ENCODE measurements at regions not wholly inside any gene's neighbourhood (a gene's known extent, or its start where the extent isn't known, plus 50 kb on each side); places are given as distances from the start of the nearest gene placed in this dataset.
A peak's percentile ranks its signal among the peaks of the same experiment; 100 is the strongest.
"Not testable (repeated sequence)": the region's sequence is repeated elsewhere in the genome, so short reads cannot be mapped to it uniquely, and the experiment has no call there.

DNA sequence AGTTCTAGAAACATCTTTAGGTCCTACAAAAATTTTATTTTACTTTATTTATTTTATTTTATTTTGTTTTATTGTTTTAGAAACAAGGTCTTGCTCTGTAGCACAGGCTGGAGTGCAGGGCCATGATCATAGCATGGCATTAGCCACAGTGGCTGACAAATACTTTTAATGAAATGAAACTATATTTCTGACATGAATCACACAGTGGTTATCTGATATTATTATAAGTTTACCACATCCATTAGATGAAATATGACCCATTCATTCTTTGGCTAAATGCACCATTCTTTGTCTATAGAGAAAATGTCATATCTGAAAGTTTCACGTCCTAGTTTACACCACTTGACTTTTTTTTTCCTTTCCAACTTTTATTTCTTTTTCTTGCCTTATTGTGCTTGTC, 613.4 kb upstream of the ADAMTS5 start:
- no peak for DNase-seq

DNA sequence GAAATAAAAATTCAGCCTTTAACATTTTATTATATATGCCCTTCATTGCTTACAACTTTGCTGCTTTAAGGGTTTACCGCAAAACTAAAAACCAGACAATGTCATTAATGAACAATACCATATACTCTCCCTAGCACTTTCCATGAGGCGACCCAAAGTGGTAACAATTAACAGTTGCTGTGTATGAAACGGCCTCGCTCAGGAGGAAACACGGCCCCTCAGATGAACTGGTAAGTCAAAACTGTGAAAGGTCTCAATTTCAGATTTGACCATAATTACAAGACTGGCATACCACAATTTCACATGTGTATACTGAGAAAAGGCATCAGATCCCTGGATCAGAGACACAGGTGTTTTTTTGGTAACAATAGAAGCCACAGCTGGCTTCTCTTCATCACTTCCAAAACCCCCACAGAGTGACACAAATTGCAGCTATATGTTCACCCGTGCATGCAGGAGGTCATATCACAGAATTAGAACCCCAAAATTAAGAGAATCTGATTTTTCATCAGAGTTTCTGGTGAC, 611.9 kb upstream of the ADAMTS5 start:
- no peak for DNase-seq

DNA sequence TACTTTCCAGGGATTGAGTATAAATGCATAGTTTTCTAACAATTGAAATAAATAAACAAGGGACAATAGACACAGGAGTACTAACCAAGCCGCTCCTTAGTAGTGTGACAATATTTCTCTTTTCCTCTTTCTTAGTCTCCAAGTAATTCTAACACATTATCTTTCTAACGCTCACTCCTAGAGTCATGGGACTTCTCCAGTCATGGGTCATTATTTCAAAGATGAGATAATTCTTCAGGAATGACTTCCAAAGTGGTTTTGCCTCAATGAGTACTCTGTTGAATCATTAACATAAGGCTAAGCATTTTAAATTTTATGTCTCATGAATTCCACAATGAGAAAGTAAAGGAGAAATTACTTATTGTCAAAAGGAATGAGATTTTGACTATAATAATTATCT, 605.8 kb upstream of the ADAMTS5 start:
- DNase-seq, result no peak

DNA sequence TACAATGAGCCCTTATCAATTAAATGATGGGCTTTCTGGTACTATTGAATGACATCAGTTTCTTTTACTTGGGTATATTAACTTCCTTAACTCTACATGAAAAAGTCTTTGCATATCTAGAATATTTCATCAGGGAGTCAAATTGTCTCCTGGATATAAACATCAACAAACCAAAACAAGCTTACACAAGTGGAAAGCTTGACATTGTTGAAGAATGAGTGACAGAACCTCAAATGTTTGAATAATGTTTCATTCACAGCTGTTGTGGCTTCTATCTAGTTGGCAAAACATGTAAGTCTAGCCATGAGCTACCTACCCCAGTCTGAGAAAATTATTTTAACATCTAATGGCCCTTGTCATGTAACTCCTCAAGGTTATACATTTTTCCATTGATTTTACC, 604.8 kb upstream of the ADAMTS5 start:
- no peak for DNase-seq

DNA sequence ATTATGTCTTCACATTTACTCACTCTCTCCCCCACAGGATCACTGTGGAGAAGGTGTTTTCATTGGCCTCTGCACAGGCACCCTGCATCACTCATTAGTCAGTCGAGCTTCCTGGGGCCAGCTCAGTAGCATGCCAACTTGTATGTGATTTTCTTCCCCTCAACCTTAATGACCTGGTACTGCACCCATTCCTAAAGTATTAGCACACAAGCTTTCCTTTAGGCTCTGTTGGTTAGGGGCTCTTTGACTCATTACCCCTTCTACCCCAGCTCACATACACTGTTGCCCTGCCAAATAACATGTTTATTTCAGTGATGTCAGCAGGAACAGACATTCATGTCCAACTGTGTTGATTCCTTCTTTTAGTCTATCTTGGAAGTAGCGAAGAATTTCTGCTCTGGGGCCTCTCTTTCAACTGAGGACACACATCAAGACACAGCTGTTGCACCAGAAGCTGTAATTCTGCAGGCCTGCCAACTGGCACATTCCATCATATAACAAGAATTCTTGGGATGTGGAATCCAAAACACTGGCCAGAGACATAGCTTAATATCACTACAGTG, 603.5 kb upstream of the ADAMTS5 start:
- DNase-seq, result no peak

DNA sequence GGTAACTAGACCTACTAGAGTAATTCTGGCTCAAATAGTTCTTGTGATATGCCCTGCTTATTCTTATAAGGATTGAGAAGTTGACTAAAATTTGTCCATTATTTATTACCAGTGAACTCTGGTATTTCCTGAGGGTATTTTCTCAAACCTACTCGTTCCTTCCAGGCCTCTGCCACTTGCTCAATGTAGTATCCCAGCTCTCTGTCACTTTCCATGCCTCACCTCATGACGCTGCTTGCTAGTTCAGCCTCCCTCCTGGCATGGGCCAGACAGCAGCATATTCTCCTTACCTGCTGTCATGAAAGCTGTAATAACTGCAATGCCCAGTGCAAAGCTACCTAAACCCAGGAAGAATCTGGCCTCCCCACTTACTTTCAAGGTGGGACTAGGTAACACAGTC, 602.9 kb upstream of the ADAMTS5 start:
- no peak for DNase-seq

DNA sequence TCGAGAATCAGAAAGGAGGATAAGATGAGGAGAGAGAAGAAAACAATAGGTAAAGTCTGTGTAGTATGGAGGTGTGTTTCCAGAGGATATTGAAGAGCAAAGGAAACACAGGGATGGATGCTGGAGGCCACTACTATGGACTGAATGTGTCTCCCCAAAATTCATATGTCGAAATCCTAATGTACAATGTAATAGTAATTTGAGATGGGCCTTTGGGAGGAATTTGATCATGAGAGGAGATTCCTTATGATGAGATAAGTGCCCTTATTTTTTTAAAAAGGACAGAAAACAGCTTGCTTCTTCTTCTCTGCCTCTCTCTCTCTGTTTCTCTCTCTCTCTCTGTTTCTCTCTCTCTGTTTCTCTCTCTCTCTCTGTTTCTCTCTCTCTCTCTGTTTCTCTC, 602.2 kb upstream of the ADAMTS5 start:
- DNase-seq, result no peak

DNA sequence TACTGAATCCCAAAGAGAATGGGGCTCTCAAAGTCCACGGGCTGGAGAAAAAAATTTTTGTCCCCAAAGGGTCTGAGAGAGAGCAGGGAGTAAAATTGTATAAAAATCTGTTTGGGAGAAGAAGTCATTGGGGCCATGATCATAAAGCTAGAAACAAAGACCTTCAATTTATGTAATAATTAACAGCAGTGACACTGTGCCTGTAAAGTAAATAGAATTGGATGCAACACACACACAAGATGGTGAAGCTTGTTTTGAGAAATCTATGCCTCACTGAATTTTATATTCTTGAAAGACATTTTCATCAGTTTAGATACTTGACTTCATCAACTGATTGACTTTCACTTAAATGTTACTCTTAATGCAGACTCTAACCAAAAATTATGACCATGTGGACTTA, 600.5 kb upstream of the ADAMTS5 start:
- DNase-seq, result no peak

DNA sequence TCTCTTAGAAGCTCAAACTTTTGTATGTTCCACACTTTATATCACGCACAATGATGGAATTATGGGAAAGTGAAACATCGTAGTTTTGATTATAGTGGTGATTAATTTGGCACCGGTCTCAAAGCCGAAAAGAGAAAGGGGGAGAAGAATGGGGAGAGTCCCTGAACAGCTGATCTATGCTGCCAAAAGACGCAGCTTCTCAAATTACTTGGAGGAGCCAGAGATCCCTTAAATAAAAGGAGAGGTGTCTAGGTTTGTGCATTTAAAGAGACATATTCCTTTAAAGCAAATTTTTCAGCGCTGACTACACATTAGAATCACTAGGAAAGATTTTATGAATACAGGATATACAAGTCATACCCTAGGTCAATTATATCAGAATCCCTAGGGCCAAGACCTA, 599.6 kb upstream of the ADAMTS5 start:
- no peak for DNase-seq

DNA sequence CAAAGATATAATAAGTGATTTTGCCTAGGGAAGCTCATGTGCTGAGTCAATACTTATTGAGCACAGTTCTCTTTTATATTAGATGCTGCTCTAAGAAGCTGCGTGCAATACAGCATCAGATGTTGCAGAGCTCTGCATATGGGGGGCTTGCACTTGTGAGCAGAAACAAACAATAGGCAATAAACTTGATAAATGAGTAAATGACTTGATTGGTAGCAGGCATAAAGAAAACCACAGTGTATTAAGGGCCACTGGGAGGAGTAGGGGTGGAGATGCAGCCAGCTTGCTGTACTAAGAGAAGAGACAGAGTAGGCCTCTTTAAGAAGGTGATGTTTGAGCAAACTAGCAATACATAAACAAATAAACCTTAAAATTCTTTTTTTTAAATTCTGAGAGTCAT, 598.5 kb upstream of the ADAMTS5 start:
- DNase-seq, result no peak

DNA sequence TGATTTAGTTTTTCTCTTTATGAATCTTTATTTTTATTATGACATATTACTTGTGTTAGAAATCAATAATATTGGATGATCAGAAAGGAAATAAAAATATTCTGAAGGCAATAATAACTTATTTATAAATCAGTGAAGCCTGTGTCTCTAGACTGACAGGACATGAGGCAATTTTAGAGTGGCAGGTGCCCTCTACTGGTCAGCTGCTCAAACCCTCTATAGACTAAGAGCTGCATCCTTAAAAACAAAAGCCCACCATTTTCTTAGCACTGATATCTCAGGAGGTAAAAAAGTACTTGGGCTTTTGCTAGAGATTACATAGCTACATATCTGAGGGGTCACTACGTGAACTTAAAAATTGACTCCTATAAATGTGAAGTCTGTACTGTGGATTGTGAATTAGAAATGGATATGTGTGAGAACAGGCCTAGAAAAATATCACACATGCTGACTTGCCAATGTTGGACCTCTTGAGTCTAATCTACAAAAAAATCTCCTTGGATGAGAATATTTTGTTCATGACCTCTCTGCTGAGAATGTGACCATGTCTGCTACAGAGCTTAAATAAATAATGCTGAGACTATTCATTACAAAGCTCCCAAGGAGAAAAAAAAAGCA, 597.9 kb upstream of the ADAMTS5 start:
- DNase-seq, result peak in 1 of 2 experiments; percentile 11

DNA sequence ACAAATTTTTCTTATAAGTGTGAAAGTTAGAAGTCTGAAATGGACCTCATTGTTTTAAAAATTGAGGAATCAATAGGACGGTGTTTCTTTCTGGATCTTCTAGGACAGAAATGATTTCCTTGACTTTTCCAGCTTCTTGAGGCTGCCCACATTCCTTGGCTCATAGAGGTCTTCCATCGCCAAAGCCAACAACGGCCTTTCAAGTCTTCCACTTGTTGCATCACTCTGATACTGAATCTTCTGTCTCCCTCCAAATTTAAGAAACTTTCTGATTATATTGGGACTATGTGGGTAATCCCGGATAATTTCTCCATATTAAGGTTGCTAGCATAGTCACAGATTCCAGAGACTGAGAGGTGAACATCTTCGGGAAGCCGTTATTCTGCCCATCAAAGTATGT, 595.4 kb upstream of the ADAMTS5 start:
- DNase-seq, result no peak

DNA sequence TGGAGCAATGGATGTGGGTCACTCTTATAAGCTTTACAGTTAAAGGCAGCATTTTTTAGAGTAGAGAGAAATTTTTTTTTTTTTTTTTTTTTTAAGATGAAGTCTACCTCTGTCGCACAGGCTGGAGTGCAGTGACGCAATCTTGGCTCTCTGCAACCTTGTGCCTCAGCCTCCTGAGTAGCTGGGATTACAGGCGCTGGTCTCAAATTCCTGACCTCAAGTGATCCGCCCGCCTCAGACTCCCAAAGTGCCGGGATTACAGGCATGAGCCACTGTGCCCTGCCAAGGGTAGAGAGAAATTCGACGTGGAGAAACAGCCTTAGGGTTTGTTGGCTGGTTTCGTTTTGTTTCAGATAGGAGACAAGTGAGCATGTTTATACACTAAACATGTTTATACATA, 594.2 kb upstream of the ADAMTS5 start:
- DNase-seq, result no peak

DNA sequence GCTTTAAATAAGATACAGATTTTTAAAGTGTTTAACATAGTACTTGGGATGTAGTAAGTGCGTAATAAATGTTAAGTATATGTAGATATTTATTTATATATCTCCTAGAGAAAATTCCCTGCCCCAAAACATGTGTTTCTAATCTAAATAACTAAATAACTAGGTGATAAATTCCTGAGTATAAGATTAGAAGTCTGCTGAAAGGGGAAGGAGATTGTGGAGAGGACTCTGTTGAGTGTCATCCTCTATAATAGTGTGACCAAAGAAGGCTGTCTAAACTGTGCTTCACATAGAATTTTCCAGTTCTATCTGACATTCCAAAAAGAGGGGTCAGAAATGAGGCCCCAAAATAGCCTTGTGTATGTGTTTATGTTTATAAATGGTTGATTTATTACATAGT, 590.5 kb upstream of the ADAMTS5 start:
- no peak for DNase-seq

DNA sequence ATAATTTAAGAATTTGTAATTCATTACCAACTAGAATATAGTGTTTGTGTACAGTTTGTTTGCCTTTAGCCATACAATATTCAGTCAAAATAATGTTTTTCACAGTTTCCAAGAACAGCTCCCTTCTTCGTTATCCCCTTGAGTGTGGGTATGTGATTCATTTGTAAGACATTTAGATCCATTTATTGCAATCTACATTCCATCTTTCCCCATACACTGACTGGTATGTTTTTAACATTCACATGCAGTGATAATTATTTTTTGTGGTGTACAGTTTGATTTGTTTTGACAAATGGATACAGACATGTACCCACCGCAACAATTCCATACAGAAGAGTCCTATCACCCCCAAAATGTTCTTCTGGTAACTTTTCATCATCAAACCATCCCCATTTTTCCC, 589.1 kb upstream of the ADAMTS5 start:
- DNase-seq, result no peak

DNA sequence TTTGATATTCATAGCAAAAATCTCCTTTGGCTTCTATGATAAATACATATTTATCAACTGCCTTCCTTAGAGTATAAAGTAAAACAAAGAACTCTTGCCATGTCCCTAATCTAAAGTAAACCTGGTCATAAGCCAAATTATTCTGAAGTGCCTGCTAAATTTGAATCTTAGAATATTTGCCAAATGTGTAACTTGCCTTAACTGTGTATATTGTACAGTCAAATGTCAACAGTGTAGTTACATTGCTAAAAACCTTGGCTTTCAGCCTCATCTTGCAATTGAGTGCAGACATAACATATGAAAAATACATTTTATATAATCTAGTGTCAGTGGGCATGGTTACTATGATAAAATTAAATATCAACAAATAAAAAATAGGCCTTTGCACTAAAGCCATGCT, 583.4 kb upstream of the ADAMTS5 start:
- no peak for DNase-seq

DNA sequence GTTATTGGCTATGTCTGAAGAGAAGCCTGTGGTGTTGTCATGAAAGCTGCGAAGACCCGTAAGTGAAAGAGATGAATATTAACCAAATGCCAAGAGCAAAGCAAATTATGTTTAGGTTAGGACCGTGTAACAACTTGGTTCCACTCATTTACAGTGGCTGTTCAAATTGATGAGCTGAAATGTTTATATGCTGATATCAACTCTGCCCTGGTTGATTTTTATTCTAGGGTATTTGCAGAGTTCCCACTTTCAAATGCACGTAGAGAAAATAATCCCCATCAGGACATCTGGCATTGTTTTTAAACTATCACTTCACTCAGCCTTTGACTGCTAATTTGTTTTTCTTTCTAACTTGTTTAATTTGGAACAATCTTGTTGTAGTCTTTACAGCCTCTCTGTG, 581.6 kb upstream of the ADAMTS5 start:
- DNase-seq, result no peak

DNA sequence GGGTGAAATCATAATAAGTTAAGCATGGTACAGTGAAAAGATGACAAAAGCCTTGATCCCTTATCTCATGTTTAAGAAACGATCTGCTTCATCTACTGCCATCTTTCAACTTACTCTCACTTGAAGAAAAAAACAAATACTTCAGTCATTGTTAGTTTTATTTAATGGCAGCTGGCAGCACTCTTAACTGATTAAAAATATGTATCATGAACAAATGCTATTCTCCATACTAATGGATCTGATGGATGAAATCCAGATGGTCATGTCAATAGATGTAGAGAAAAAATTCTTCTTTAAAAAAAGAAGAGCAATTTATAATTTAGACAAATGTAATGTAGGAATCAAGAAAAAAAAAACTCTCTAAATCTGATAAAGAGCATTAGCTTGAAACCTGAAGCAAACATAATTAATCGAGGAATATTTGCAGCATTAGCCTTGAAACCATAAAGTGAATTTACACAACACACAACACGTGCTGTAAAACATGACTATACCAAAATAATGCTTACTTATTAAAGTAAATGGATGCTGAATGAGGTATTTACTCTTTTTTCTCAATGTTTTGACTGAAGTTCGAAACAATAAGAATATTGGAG, 579.0 kb upstream of the ADAMTS5 start:
- no peak for DNase-seq

DNA sequence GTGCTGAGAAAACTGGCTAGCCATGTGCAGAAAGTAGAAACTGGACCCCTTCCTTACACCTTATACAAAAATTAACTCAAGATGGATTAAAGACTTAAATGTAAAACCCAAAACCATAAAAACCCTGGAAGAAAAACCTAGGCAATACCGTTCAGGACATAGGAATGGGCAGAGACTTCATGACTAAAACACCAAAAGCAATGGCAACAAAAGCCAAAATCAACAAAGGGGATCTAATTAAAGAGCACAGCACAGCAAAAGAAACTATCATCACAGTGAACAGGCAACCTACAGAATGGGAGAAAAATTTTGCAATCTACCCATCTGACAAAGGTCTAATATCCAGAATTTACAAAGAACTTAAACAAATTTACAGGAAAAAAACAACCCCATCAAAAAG, 575.2 kb upstream of the ADAMTS5 start:
- DNase-seq, result not testable (repeated sequence)

DNA sequence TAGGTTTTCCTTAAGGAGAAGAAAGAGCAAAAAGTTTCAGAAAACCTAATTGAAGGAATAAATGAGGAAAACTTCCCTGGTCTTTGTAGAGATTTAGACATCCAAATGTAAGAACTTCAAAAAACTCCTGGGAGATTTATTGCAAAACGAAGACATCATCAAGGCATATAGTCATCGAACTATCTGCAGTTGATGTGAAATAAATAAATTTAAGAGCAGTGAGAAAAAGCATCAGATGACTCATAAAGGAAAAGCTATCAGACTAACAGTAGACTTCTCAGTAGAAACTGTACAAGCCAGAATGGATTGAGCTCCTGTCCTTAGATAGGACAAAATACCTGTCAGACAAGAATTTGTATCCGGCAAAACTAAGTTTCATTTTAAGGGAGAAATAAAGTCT, 569.4 kb upstream of the ADAMTS5 start:
- no peak for DNase-seq

DNA sequence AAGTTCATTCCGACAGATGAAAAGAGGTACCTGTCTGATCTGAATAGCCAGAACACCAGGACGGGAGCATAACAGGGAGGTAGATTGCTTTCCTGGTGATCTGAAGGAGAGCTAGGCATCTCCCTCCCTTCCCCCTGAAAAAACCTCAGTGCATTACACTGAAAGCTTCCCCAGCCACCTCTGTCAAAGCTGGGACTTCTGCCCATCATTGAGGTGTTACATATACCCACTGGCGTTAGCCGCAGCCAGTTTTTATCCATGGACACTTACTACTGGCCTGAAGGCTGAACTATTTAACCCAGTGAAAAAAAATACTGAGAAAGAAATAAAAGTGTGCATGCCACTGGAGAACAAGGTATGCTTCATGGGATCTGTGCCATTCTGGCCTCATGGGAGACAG, 568.3 kb upstream of the ADAMTS5 start:
- DNase-seq, result no peak

DNA sequence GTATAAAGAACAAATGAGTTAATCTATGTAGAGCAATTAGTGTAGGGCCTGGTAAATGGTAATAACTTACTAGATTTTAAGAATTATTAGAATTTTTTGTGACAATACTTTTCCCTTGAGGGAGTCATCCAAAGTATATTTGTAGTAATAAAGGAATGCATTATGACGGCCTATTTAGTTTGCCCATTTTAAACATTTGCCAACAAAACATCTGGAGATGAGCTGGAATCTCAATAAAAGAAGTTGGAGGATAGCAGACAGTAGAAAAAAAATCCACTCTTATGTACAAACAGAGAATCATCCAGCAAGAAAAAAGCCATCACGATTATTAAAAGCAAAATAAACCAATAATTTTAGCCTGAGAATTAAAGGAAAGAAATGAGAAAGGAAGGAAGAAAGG, 567.3 kb upstream of the ADAMTS5 start:
- DNase-seq, result no peak

DNA sequence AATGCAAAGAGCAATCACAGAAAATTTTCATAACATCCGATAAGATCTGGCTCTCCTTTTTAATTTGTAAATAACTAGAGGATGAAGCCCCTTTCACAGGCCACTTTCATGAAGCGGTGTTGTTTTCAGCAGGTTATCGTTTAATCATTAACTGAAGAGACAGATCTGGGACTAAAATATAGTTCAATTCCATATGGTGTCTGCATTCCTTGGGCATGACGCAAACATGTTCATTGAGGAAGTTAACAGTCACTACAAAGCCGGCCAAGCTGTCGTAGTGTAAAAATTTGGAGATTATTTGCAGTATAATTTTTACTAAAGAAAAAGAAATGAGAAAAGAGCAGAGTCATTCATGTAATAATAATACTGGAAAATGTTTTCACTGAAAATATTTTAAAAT, 565.2 kb upstream of the ADAMTS5 start:
- no peak for DNase-seq

DNA sequence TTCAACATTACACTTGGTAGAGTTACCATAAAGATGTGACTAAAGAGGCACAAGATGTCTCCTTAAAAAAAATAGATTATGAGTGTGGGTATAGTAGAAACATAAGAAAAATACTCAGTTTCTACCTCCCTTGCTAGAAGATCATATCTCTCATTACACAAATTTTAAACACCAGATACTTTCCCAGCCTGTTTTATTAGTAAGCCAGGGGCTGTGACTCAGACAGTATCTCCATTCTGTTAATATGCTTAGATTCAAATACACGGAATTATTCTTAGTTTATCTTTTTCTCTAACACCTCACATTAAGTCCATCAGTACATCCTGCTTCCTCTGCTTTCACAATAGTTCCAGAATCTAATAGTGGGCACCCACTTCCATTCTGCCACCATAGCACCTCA, 561.8 kb upstream of the ADAMTS5 start:
- no peak for DNase-seq

DNA sequence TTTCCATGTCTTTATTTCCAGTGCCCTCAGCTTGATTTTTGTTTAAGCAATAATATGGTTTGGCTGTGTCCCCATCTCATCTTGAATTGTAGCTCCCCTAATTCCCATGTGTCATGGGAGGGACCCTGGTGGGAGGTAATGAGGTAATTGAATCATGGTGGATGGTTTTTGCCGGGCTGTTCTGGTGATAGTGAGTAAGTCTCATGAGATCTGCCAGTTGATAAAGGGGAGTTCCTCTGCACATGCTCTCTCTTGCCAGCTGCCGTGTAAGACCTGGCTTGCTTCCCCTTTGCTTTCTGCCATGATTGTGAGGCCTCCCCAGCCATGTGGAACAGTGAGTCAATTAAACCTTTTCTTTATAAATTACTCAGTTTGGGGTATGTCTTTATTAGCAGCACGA, 559.6 kb upstream of the ADAMTS5 start:
- no peak for DNase-seq

Measured in SHP77 (cell line).